ENCODE measurements at regions not wholly inside any gene's neighbourhood (a gene's known extent, or its start where the extent isn't known, plus 50 kb on each side); places are given as distances from the start of the nearest gene placed in this dataset.

DNA sequence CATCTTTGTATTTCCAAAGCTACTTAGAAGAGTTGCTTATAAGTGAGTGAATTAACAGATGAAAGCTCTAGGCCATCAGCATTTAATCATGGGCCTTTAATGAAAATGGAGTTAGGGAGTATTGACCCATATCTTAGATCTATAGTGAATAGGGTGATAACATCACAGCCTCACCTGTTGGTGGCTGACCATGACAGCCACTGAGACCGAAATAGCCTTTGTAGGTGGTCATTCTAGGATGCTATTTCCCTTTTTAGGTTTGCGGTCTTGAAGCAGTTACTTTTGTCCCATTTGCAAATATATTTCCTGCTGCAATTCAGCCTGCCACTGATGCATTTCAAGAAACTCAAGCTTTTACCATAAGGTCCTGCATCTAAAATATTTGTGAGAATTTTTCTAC, 410.1 kb upstream of the LYPLAL1 start:
- H3K27ac ChIP-seq (ENCODE audit: low read depth, low read length), result no peak overlapping the region

DNA sequence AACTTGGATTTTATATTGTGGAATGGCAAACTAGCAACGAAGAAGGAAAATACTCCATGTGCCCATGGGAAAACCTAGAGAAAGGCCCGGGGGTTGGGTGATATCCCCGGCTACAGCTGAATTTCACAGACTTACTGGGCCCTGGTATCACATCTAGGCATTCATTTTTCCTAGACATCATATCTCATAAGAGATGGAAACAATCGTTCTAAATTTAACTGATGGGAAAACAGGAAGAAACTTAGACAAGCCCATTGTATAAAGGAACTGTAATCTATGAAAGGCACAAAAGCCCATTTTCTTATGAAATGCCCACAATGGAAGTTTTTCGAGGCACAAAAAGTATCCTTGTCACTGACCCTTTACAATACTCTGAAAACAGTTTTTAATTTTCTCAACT, 407.9 kb upstream of the LYPLAL1 start:
- Histone ChIP-seq H3K27me3 (ENCODE audit: control insufficient read depth in 3 of 3, insufficient read depth in 3 of 3, low read length in 3 of 3) (no peaks in the 10 kb centered on the region), H3K27ac (ENCODE audit: low read depth, low read length) (no peak overlapping the region)

More for the DNA sequence above, 410.1 kb upstream of the LYPLAL1 start:
- no peaks in the 10 kb centered on the region for H3K4me1 ChIP-seq (ENCODE audit: control insufficient read depth in 3 of 3, insufficient read depth in 3 of 3, low read length in 3 of 3)
- no peak overlapping the region for H3K4me3 ChIP-seq (ENCODE audit: low read length in 3 of 3)
- no peak overlapping the region for H3K9ac ChIP-seq (ENCODE audit: low read depth in 1 of 3, low read length in 3 of 3)
- H3K36me3 ChIP-seq (ENCODE audit: control insufficient read depth in 3 of 3, insufficient read depth in 3 of 3, low read length in 3 of 3), result no peaks in the 10 kb centered on the region
- no peaks in the 10 kb centered on the region for H3K27me3 ChIP-seq (ENCODE audit: control insufficient read depth in 3 of 3, insufficient read depth in 3 of 3, low read length in 3 of 3)
- H3K9me3 ChIP-seq (ENCODE audit: control insufficient read depth in 3 of 3, low read length in 3 of 3), result no peaks in the 10 kb centered on the region

DNA sequence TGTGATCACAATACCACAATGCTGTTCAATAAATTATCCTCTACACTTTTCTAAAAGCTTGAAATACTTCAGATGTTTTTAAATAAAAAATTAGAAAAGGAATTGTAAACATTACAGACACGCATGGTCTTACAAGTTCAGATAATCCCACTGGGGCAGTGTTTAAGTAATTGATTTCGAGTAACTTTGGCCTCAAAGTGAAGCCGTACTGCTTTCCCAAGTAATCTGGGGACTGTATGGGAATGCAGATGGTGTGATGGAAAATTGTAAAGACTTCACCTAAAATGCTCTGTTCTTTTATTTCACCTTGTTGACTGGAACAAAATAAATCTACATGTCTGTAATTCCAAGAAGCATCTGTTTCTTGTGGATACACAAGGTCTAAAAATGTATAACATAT, 401.7 kb upstream of the LYPLAL1 start:
- Histone ChIP-seq H3K27me3 (ENCODE audit: control insufficient read depth in 3 of 3, insufficient read depth in 3 of 3, low read length in 3 of 3) (no peaks in the 10 kb centered on the region), H3K9ac (ENCODE audit: low read depth in 1 of 3, low read length in 3 of 3) (no peak overlapping the region), H3K9me3 (ENCODE audit: control insufficient read depth in 3 of 3, low read length in 3 of 3) (no peaks in the 10 kb centered on the region), H3K27ac (ENCODE audit: low read depth, low read length) (no peak overlapping the region), H3K36me3 (ENCODE audit: control insufficient read depth in 3 of 3, insufficient read depth in 3 of 3, low read length in 3 of 3) (no peaks in the 10 kb centered on the region), H3K4me3 (ENCODE audit: low read length in 3 of 3) (no peak overlapping the region), H3K4me1 (ENCODE audit: control insufficient read depth in 3 of 3, insufficient read depth in 3 of 3, low read length in 3 of 3) (no peaks in the 10 kb centered on the region)

More for the DNA sequence above, 407.9 kb upstream of the LYPLAL1 start:
- no peaks in the 10 kb centered on the region for H3K4me1 ChIP-seq (ENCODE audit: control insufficient read depth in 3 of 3, insufficient read depth in 3 of 3, low read length in 3 of 3)
- no peaks in the 10 kb centered on the region for H3K9me3 ChIP-seq (ENCODE audit: control insufficient read depth in 3 of 3, low read length in 3 of 3)
- H3K4me3 ChIP-seq (ENCODE audit: low read length in 3 of 3), result no peak overlapping the region
- no peak overlapping the region for H3K9ac ChIP-seq (ENCODE audit: low read depth in 1 of 3, low read length in 3 of 3)
- no peaks in the 10 kb centered on the region for H3K36me3 ChIP-seq (ENCODE audit: control insufficient read depth in 3 of 3, insufficient read depth in 3 of 3, low read length in 3 of 3)

DNA sequence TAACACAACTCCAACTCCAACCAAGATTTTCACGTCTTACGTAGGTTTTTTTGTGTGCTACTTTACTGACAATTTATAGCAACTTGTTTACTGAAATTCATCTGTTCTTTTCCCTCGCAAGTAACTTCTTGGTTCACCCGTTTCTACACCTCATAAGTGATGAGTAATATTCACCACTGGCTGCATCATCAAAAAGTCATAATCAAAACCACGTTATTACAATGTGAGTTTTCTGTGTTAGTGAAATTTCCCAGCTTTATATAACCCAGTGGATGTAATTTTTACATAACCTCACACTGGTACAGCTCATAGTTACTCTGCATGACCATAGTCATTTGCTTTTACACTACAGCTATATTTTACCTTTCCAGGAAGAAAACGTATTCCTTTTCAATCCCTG, 401.1 kb upstream of the LYPLAL1 start:
- Histone ChIP-seq H3K36me3 (ENCODE audit: control insufficient read depth in 3 of 3, insufficient read depth in 3 of 3, low read length in 3 of 3) (no peaks in the 10 kb centered on the region), H3K9ac (ENCODE audit: low read depth in 1 of 3, low read length in 3 of 3) (no peak overlapping the region), H3K4me1 (ENCODE audit: control insufficient read depth in 3 of 3, insufficient read depth in 3 of 3, low read length in 3 of 3) (no peaks in the 10 kb centered on the region), H3K27ac (ENCODE audit: low read depth, low read length) (no peak overlapping the region), H3K9me3 (ENCODE audit: control insufficient read depth in 3 of 3, low read length in 3 of 3) (no peaks in the 10 kb centered on the region), H3K27me3 (ENCODE audit: control insufficient read depth in 3 of 3, insufficient read depth in 3 of 3, low read length in 3 of 3) (no peaks in the 10 kb centered on the region), H3K4me3 (ENCODE audit: low read length in 3 of 3) (no peak overlapping the region)

DNA sequence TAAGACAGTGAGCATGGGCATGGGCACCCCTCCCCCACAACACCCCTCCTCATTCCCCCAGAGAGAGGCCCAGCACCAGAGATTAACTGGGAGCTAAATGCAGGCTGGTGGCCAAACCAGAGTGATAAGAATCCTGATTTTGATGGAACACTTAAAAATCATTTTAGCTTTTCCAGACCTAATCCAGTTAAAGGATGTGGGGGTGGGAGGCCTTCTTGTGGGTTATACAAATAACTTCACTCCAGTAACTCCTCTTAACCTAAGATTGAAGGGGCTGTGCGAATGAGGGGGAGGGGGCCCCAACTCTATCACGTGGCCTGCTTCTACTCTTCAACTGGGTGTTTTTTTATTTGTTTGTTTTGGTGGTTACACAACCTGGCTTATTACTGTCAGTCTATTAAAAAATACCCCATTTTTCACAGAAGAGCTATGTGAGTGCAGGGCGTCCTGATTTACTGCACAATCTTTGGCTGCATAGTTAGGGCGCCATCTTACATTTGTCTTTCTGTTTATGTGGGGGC, 398.1 kb upstream of the LYPLAL1 start:
- no peak overlapping the region for H3K9ac ChIP-seq (ENCODE audit: low read depth in 1 of 3, low read length in 3 of 3)
- no peaks in the 10 kb centered on the region for H3K36me3 ChIP-seq (ENCODE audit: control insufficient read depth in 3 of 3, insufficient read depth in 3 of 3, low read length in 3 of 3)
- no peaks in the 10 kb centered on the region for H3K27me3 ChIP-seq (ENCODE audit: control insufficient read depth in 3 of 3, insufficient read depth in 3 of 3, low read length in 3 of 3)
- no peak overlapping the region for H3K4me3 ChIP-seq (ENCODE audit: low read length in 3 of 3)
- H3K27ac ChIP-seq (ENCODE audit: low read depth, low read length), result no peak overlapping the region
- no peaks in the 10 kb centered on the region for H3K9me3 ChIP-seq (ENCODE audit: control insufficient read depth in 3 of 3, low read length in 3 of 3)
- H3K4me1 ChIP-seq (ENCODE audit: control insufficient read depth in 3 of 3, insufficient read depth in 3 of 3, low read length in 3 of 3), result no peaks in the 10 kb centered on the region

DNA sequence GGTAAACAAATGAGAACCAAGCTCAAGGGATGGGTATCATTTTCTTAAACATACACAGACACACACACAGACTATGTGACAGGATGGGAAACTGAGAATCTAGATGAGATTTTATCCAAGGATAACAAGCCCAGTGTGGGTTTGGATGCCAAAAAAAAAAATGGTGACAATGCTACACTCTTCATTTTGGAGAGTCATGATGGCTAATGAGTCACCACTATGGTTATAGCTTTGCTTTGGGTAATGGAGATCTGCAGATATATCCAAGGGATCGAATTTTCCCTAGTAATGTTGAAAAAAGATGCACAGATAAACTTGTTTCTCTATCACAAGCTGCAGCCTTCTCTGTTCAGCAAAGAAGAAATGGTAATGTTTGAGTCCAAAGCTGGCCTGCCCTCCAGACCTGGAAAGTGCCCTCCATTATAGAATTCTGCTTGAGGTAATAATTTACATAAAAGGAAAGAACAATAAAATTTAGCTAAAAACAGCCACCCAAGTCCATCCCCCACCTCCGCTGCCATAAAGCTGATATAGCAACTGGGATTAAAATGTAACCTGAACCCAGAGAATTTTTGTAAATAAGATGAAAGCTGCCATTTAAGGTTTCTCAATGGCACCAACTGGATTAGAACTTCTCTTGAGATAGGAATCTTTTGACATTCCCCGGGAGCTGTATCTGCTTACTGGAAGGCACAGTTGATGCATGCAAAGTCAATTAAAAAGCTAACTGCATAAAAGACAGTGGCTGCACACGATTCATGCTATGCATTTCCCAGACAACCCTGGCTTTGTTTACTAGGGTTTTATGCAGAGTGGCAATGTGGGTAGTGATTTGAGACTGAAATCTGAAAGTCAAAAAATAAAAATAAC, 395.2 kb upstream of the LYPLAL1 start:
- H3K9ac ChIP-seq (ENCODE audit: low read depth in 1 of 3, low read length in 3 of 3), result no peak overlapping the region
- H3K27me3 ChIP-seq (ENCODE audit: control insufficient read depth in 3 of 3, insufficient read depth in 3 of 3, low read length in 3 of 3), result no peaks in the 10 kb centered on the region
- no peaks in the 10 kb centered on the region for H3K36me3 ChIP-seq (ENCODE audit: control insufficient read depth in 3 of 3, insufficient read depth in 3 of 3, low read length in 3 of 3)
- H3K9me3 ChIP-seq (ENCODE audit: control insufficient read depth in 3 of 3, low read length in 3 of 3), result no peaks in the 10 kb centered on the region
- H3K27ac ChIP-seq (ENCODE audit: low read depth, low read length), result no peak overlapping the region
- H3K4me1 ChIP-seq (ENCODE audit: control insufficient read depth in 3 of 3, insufficient read depth in 3 of 3, low read length in 3 of 3), result no peaks in the 10 kb centered on the region
- no peak overlapping the region for H3K4me3 ChIP-seq (ENCODE audit: low read length in 3 of 3)

DNA sequence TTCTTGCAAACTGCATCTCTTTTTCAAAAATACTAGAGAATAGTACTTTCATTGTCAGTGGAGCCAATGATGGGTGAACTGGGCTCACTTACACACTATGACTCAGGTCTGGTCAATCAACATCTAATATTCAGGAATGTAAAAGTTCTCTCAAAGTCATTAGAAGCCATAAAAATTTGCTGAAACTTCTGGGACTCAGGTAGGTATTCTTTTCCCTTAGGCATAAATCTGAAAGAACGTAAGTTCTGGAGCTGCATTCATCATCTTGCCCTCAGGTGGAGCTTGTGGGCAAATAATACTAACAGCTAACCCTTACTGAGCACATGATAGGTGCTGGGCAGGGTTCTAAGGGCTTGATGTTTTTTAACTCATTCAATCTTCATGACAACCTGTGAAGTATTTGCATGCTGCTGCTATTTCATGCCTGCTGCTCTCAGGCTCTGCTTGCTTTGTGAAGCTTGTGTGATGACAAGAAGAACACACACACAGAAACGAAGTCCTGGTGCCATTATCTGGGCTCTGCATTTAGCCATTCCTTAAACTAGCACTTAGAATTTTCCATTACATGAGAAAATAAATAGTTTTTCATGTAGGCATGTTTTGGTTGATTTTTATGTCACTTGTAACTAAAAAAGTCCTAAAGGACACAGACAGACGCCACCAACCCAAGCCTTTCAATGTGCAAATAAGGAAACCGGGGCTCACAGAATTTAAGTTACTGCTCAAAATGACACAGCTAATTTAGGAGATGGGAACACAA, 394.2 kb upstream of the LYPLAL1 start:
- no peaks in the 10 kb centered on the region for H3K4me1 ChIP-seq (ENCODE audit: control insufficient read depth in 3 of 3, insufficient read depth in 3 of 3, low read length in 3 of 3)
- no peaks in the 10 kb centered on the region for H3K36me3 ChIP-seq (ENCODE audit: control insufficient read depth in 3 of 3, insufficient read depth in 3 of 3, low read length in 3 of 3)
- H3K27ac ChIP-seq (ENCODE audit: low read depth, low read length), result no peak overlapping the region
- H3K9me3 ChIP-seq (ENCODE audit: control insufficient read depth in 3 of 3, low read length in 3 of 3), result no peaks in the 10 kb centered on the region
- no peaks in the 10 kb centered on the region for H3K27me3 ChIP-seq (ENCODE audit: control insufficient read depth in 3 of 3, insufficient read depth in 3 of 3, low read length in 3 of 3)
- no peak overlapping the region for H3K4me3 ChIP-seq (ENCODE audit: low read length in 3 of 3)
- H3K9ac ChIP-seq (ENCODE audit: low read depth in 1 of 3, low read length in 3 of 3), result no peak overlapping the region

DNA sequence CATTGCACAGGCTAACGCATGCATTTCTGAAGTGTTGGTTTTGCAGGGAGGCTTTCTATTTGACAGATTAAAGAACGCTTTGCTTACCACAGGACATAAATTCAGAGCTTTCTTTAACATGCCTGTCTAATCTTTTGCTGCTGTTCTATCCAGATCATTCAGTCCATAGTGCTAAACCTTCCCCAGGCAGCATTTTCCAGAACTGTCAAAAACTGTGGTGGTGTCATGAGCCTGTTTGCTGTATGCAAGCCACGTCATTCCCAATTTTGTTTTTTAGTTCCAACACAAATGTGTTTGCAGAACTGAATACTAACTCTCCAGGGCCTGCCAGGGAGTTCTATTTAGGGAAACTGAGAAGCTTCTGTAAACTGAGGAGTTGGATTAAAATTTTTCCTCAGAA, 390.5 kb upstream of the LYPLAL1 start:
- no peak overlapping the region for H3K27ac ChIP-seq (ENCODE audit: low read depth, low read length)

DNA sequence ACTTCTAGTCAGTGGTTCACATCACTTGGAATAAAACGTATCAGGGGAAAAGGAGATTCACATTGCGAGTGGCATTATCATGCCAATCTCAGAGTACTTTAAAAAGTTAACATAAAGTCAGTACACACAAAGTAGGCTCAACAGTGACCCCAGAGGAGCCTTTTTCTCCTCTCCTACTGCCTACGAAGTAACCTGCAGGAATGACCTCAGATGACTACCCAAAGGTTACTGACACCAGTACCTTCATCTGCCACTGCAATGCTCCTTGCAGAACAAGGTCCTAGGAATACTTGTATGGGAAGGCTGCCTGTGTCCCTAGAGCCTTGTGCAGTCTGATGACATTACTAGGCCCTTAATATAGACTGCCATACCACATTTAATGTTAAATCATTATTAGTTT, 389.8 kb upstream of the LYPLAL1 start:
- Histone ChIP-seq H3K27ac (ENCODE audit: low read depth, low read length) (no peak overlapping the region), H3K4me1 (ENCODE audit: control insufficient read depth in 3 of 3, insufficient read depth in 3 of 3, low read length in 3 of 3) (peaks cover 0 to 6% (median 3%) of the 10 kb centered on the region in 3 donors), H3K9me3 (ENCODE audit: control insufficient read depth in 3 of 3, low read length in 3 of 3) (no peaks in the 10 kb centered on the region), H3K27me3 (ENCODE audit: control insufficient read depth in 3 of 3, insufficient read depth in 3 of 3, low read length in 3 of 3) (no peaks in the 10 kb centered on the region), H3K36me3 (ENCODE audit: control insufficient read depth in 3 of 3, insufficient read depth in 3 of 3, low read length in 3 of 3) (no peaks in the 10 kb centered on the region), H3K9ac (ENCODE audit: low read depth in 1 of 3, low read length in 3 of 3) (no peak overlapping the region), H3K4me3 (ENCODE audit: low read length in 3 of 3) (no peak overlapping the region)

More for the DNA sequence above, 390.5 kb upstream of the LYPLAL1 start:
- no peak overlapping the region for H3K4me3 ChIP-seq (ENCODE audit: low read length in 3 of 3)
- H3K9me3 ChIP-seq (ENCODE audit: control insufficient read depth in 3 of 3, low read length in 3 of 3), result no peaks in the 10 kb centered on the region
- H3K27me3 ChIP-seq (ENCODE audit: control insufficient read depth in 3 of 3, insufficient read depth in 3 of 3, low read length in 3 of 3), result no peaks in the 10 kb centered on the region
- H3K36me3 ChIP-seq (ENCODE audit: control insufficient read depth in 3 of 3, insufficient read depth in 3 of 3, low read length in 3 of 3), result no peaks in the 10 kb centered on the region
- no peak overlapping the region for H3K9ac ChIP-seq (ENCODE audit: low read depth in 1 of 3, low read length in 3 of 3)
- peaks cover 0 to 6% (median 3%) of the 10 kb centered on the region in 3 donors for H3K4me1 ChIP-seq (ENCODE audit: control insufficient read depth in 3 of 3, insufficient read depth in 3 of 3, low read length in 3 of 3)

DNA sequence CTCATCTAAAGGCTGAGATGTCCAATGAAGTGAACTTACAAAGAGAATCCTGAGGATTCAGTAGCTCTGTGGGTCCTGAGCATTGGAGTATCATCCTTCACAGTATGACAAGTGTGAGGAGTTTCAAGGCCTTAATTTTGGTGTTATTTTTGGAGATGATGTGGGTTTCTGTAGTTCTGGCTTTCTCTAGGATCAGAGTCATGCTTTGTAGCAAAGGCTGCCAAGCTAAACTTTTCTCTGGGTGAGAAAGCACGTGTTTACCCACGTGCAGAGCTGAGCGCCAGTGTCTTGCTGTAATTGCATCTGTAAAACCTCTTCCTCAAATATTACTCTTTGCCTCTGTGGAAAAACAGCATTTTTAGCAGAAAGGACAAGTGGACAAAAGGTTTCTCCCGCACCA, 387.8 kb upstream of the LYPLAL1 start:
- no peaks in the 10 kb centered on the region for H3K36me3 ChIP-seq (ENCODE audit: control insufficient read depth in 3 of 3, insufficient read depth in 3 of 3, low read length in 3 of 3)
- no peak overlapping the region for H3K27ac ChIP-seq (ENCODE audit: low read depth, low read length)
- no peaks in the 10 kb centered on the region for H3K9me3 ChIP-seq (ENCODE audit: control insufficient read depth in 3 of 3, low read length in 3 of 3)
- H3K4me3 ChIP-seq (ENCODE audit: low read length in 3 of 3), result no peak overlapping the region
- H3K27me3 ChIP-seq (ENCODE audit: control insufficient read depth in 3 of 3, insufficient read depth in 3 of 3, low read length in 3 of 3), result no peaks in the 10 kb centered on the region
- no peak overlapping the region for H3K9ac ChIP-seq (ENCODE audit: low read depth in 1 of 3, low read length in 3 of 3)
- H3K4me1 ChIP-seq (ENCODE audit: control insufficient read depth in 3 of 3, insufficient read depth in 3 of 3, low read length in 3 of 3), result peaks cover 0 to 6% (median 3%) of the 10 kb centered on the region in 3 donors

Measured in skeletal muscle tissue (tissue), 3 donors.